GM10248 (cell line): ENCODE measurements at regions not wholly inside any gene's neighbourhood (a gene's known extent, or its start where the extent isn't known, plus 50 kb on each side); places are given as distances from the start of the nearest gene placed in this dataset.

Experiments
- CTCF ChIA-PET: fragments of 300-600 bp; sonication (Branson Sonifier 250); formaldehyde crosslinking; extraction: SDS; loops from one replicate; lab custom pipeline; 2021; ENCODE audit warnings: antibody characterized with exemption; lab: Yijun Ruan, JAX
- POLR2A ChIA-PET: fragments of 350-650 bp; sonication (Branson Sonifier 250); formaldehyde crosslinking; extraction: SDS; loops from one replicate; lab custom pipeline; 2020; ENCODE audit warnings: antibody characterized with exemption; lab: Yijun Ruan, JAX
- DNase-seq: peaks from one replicate; pipeline ENCODE4 v3.0.0; 2012; ENCODE audit errors: extremely low spot score
- CTCF ChIP-seq: IDR thresholded peaks from 2 replicates; pipeline ENCODE4 v1.5.1; 2012; ENCODE audit warnings: mild to moderate bottlenecking, low read depth; ENCODE audit errors: extremely low read depth, missing control alignments, control extremely low read depth

DNA sequence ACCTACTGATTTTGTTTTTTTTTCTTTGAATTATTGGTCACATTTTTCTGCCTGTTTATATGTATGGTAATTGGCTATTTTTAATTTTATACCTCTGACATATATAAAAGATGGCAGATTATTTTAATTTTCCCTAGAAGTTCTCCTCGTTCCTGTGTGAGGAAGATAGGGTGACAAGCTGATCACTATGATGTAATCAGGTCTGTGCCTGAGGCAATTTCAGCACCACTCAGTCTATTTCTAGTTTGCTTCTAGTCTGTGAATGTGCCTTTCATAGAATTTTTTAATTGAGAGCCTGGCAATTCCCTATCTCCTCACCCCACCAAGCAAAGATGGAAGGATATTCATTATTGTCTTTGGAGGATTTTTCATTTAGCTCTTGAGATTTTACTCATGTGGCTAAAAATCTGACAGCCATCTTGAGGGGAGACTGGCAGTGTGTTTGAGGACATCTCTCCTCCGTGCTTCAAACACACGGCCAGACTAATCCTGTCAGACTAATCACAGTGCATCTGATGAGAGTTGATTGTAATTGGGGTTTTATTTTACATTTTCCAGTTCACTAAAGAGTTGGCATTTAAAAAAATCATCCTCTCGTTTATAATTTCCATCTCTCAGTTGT lies 500.3 kb downstream of the TRIML1 start:
- POLR2A ChIA-PET, result no interaction called here
- CTCF ChIA-PET, result no interaction called here
- DNase-seq, result no peak
- no peak for TF ChIP-seq CTCF

DNA sequence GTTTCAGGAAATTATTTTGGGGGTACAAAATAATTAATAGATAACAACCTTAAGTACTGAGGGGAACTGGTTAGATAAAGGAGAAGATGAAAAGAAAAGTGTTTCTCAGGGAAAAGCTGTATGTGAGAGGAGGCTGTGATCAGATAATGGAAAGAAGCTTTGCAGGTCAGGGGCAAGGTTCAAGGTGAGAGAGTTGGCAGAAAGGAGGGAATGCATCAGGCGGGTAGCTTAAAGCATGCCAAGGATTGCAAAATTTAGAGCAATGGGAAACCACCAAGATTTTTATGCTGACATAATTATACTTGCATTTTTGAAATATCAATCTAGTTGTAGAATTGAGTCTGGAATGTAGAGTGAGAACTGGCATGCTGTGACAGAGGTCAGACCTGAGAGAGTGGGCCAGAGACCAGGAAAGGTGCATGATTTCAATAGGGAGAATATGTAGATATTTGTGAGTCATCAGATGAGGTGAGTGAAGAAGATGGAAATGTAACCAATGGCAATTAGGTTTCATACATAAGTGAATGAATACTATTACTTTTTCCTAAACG lies 508.7 kb downstream of the TRIML1 start:
- DNase-seq, result no peak
- ChIA-PET POLR2A (no interaction called here), CTCF (no interaction called here)
- no peak for TF ChIP-seq CTCF

- ChIA-PET CTCF (no interaction called here), POLR2A (no interaction called here)
- TF ChIP-seq CTCF, result no peak
- DNase-seq, result no peak
Measured at GRCh38 chr4:188649635-188650034, 510.4 kb downstream of the TRIML1 start.

- no peak for DNase-seq
- CTCF ChIA-PET, result no interaction called here
- POLR2A ChIA-PET, result no interaction called here
- TF ChIP-seq CTCF, result no peak
Measured at GRCh38 chr4:188650516-188650915, 511.3 kb downstream of the TRIML1 start.

- no peak for DNase-seq
- TF ChIP-seq CTCF, result no peak
- CTCF ChIA-PET, result interaction anchor here (0.9 kb wide), 1 partner anchor 12 kb away, joined by 3 read pairs; no protein-coding TSS in a partner anchor
- POLR2A ChIA-PET, result no interaction called here
Measured at GRCh38 chr4:188657365-188657764, 518.1 kb downstream of the TRIML1 start.

- no peak for DNase-seq
- no peak for TF ChIP-seq CTCF
- CTCF ChIA-PET, result no interaction called here
- POLR2A ChIA-PET, result no interaction called here
Measured at GRCh38 chr4:188658958-188659522, 519.8 kb downstream of the TRIML1 start.

DNA sequence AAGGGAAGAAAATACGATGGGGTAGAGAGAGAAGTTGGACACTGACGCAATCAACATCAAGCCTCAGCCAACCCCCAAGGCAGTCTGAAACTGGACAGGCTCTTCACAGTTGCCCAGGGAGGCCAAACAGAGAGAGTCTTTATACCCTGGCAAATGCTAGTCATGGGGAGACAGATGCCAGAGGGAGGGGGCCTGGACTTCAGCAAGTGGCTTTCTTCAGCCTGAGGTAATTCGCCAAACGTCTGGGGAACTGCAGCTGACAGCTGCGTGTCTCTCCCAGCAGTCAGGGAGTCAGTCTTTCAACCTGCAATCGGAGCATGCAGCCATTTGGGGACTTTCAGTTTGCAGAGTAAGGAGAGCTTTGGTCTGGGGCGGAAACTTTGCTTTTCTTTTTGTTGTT lies 521.6 kb downstream of the TRIML1 start:
- CTCF ChIA-PET, result no interaction called here
- no peak for DNase-seq
- POLR2A ChIA-PET, result no interaction called here
- no peak for TF ChIP-seq CTCF
